K562 (cell line): ENCODE measurements at regions not wholly inside any gene's neighbourhood (a gene's known extent, or its start where the extent isn't known, plus 50 kb on each side); places are given as distances from the start of the nearest gene placed in this dataset.
A peak's percentile ranks its signal among the peaks of the same experiment; 100 is the strongest.

Experiments used
- ATAC-seq: fragments of 200-7000 bp; cut with Tn5 transposase; 3 replicates; pipeline ENCODE4 v1.9.1; 2020; ENCODE audit warnings: moderate library complexity
- BruUV-seq: library from RNA; stranded (reverse); fragments of 400-500 nt; replicated peaks from 2 replicates; lab custom pipeline; 2021; lab: Mats Ljungman, UMichigan
- CTCF ChIA-PET: fragments of 300-600 bp; formaldehyde crosslinking; extraction: SDS; loops from one replicate; lab custom pipeline; 2021; ENCODE audit warnings: low intra/inter-chr PET ratio; lab: Yijun Ruan, JAX
- POLR2A ChIA-PET: fragments of 300-600, 350-650 bp; sonication (Branson Sonifier 250); formaldehyde crosslinking; extraction: SDS; loops from one replicate; lab custom pipeline; 2021; ENCODE audit warnings: antibody characterized with exemption, inconsistent platforms; lab: Yijun Ruan, JAX
- DNase-seq, 4 experiments: peaks; one replicate each; pipeline versions ENCODE4 v3.0.0 to v3.0.0-alpha.2; 2011 to 2018; ENCODE audit warnings: low spot score in 3 of 4, mixed read lengths in 3 of 4; ENCODE audit errors: extremely low read depth in 1 of 4
- FAIRE-seq: peaks from 2 replicates; lab custom pipeline; 2011; peaks lifted over from hg19 to GRCh38; lab: Jason Lieb, UNC
- H2AFZ ChIP-seq: 2 replicates; pipeline ENCODE4 v1.6.0; 2011; ENCODE audit warnings: low read depth, low read length, control low read depth, inconsistent platforms
- H3K27ac ChIP-seq: fragments of 200-600 bp; 3 replicates; pipeline ENCODE4 v1.8.0; 2011; ENCODE audit warnings: low read depth, mild to moderate bottlenecking, control low read depth, inconsistent platforms, low read length, moderate library complexity, mixed read lengths; ENCODE audit errors: extremely low read depth
- H3K27me3 ChIP-seq, 2 experiments: fragments of 300-600 bp in 1 of 2; 2 replicates in 1 of 2; 3 replicates in 1 of 2; pipeline versions ENCODE4 v1.6.0 to v1.8.0; 2011; ENCODE audit warnings: inconsistent platforms in 2 of 2, low read length in 2 of 2, mild to moderate bottlenecking in 1 of 2, mixed read lengths in 1 of 2, moderate library complexity in 1 of 2; ENCODE audit not compliant: control insufficient read depth in 2 of 2, insufficient read depth in 2 of 2
- H3K36me3 ChIP-seq: fragments of 300-600 bp; 3 replicates; pipeline ENCODE4 v1.8.0; 2011; ENCODE audit warnings: mild to moderate bottlenecking, low read length, inconsistent platforms; ENCODE audit not compliant: control insufficient read depth, insufficient read depth
- H3K4me1 ChIP-seq, 2 experiments: fragments of 200-600 bp in 1 of 2; replicated peaks in 1 of 2; 2 replicates in 1 of 2; 3 replicates in 1 of 2; pipeline versions ENCODE4 v1.5.1 to v1.8.0; 2011; ENCODE audit warnings: inconsistent platforms in 2 of 2, low read length in 2 of 2, mild to moderate bottlenecking in 1 of 2, mixed read lengths in 1 of 2, moderate library complexity in 1 of 2; ENCODE audit not compliant: control insufficient read depth in 2 of 2, insufficient read depth in 2 of 2
- H3K4me2 ChIP-seq: 2 replicates; pipeline ENCODE4 v1.6.1; 2011; ENCODE audit warnings: low read length, control low read depth, inconsistent platforms, mixed read lengths; ENCODE audit not compliant: insufficient read depth
- H3K4me3 ChIP-seq: fragments of 200-600 bp; sonication (generic), shearing (Covaris generic); 2 replicates; pipeline ENCODE4 v1.5.1; 2016; ENCODE audit warnings: control low read depth, inconsistent platforms
- H3K79me2 ChIP-seq: fragments of 200-600 bp; 3 replicates; pipeline ENCODE4 v1.8.0; 2011; ENCODE audit warnings: low read length, inconsistent platforms; ENCODE audit not compliant: control insufficient read depth, insufficient read depth
- H3K9ac ChIP-seq, 2 experiments: 2 replicates each; pipeline versions ENCODE4 v1.6.0 to v1.6.1; 2011; ENCODE audit warnings: low read depth in 2 of 2, low read length in 2 of 2, control low read depth in 1 of 2, inconsistent platforms in 1 of 2, mild to moderate bottlenecking in 1 of 2, mixed read lengths in 1 of 2; ENCODE audit not compliant: insufficient read depth in 1 of 2
- H3K9me1 ChIP-seq: one replicate; pipeline ENCODE4 v1.6.0; 2011; ENCODE audit warnings: inconsistent platforms, mild to moderate bottlenecking, low read length, moderate library complexity; ENCODE audit not compliant: control insufficient read depth, insufficient read depth
- H3K9me3 ChIP-seq: replicated peaks from 2 replicates; pipeline ENCODE4 v1.5.1; 2011; ENCODE audit warnings: low read depth, low read length, inconsistent platforms; ENCODE audit not compliant: control insufficient read depth, insufficient read depth
- H4K20me1 ChIP-seq: replicated peaks from 2 replicates; pipeline ENCODE4 v1.6.1; 2011; ENCODE audit warnings: low read length, inconsistent platforms, mixed read lengths; ENCODE audit not compliant: control insufficient read depth, insufficient read depth
- CEBPB ChIP-seq: fragments of 450-650 bp; IDR thresholded peaks from 2 replicates; pipeline ENCODE4 v1.6.1; 2016; ENCODE audit warnings: missing genetic modification characterization, missing compliant biosample characterization
- DPF2 ChIP-seq: fragments of 450-650 bp; IDR thresholded peaks from 2 replicates; pipeline ENCODE4 v1.6.1; 2016
- GABPA ChIP-seq: fragments of 200-800 bp; sonication (Bioruptor generic); conservative IDR thresholded peaks from 2 replicates; pipeline ENCODE4 v1.6.1; 2016; ENCODE audit warnings: low read depth, missing genetic modification characterization, missing compliant biosample characterization
- HIVEP1 ChIP-seq: fragments of 250-450 bp; sonication (Bioruptor Pico); IDR thresholded peaks from 2 replicates; pipeline ENCODE4 v1.4.0; 2020; ENCODE audit warnings: mild to moderate bottlenecking
- HOMEZ ChIP-seq: fragments of 250-450 bp; sonication (Bioruptor Pico); IDR thresholded peaks from 2 replicates; pipeline ENCODE4 v1.4.0; 2020; ENCODE audit warnings: mild to moderate bottlenecking, moderate library complexity
- KLF1 ChIP-seq: fragments of 450-650 bp; IDR thresholded peaks from 2 replicates; pipeline ENCODE4 v1.6.1; 2016; ENCODE audit warnings: missing genetic modification characterization, missing compliant biosample characterization
- MCM7 ChIP-seq, 2 experiments: fragments of 450-650 bp; IDR thresholded peaks; 2 replicates each; pipeline ENCODE4 v1.6.1; 2016 to 2018
- NFRKB ChIP-seq: fragments of 450-650 bp; IDR thresholded peaks from 2 replicates; pipeline ENCODE4 v1.6.1; 2016; ENCODE audit warnings: low read depth
- NR2C2 ChIP-seq, 2 experiments: fragments of 200-800 bp in 1 of 2; sonication (Bioruptor generic) in 1 of 2; sonication (generic) in 1 of 2; formaldehyde crosslinking in 1 of 2; IDR thresholded peaks; 2 replicates each; pipeline versions ENCODE4 v1.6.1 to v1.8.0; 2016 to 2022; ENCODE audit warnings: mild to moderate bottlenecking in 1 of 2, missing compliant biosample characterization in 1 of 2, missing genetic modification characterization in 1 of 2, missing genetic modification reagents in 1 of 2
- POLR2H ChIP-seq: IDR thresholded peaks from 2 replicates; pipeline ENCODE4 v1.6.1; 2016; ENCODE audit warnings: missing genetic modification characterization, low read depth, mild to moderate bottlenecking, control low read depth, missing compliant biosample characterization, moderate library complexity
- POU5F1 ChIP-seq: fragments of 150-350 bp; IDR thresholded peaks from 2 replicates; pipeline ENCODE4 v1.6.1; 2014; ENCODE audit warnings: borderline replicate concordance, low read length, low read depth, mild to moderate bottlenecking; ENCODE audit not compliant: partially characterized antibody
- SMAD1 ChIP-seq: fragments of 150-350 bp; IDR thresholded peaks from 2 replicates; pipeline ENCODE4 v1.6.1; 2014; ENCODE audit warnings: low read length, low read depth; ENCODE audit not compliant: partially characterized antibody
- SMAD4 ChIP-seq: fragments of 250-450 bp; sonication (Bioruptor Pico); conservative IDR thresholded peaks from 2 replicates; pipeline ENCODE4 v1.8.0; 2021; ENCODE audit warnings: inconsistent platforms, mild to moderate bottlenecking, moderate library complexity
- TAF15 ChIP-seq: fragments of 200-400 bp; formaldehyde crosslinking; IDR thresholded peaks from 2 replicates; pipeline ENCODE4 v1.6.1; 2017; ENCODE audit warnings: mild to moderate bottlenecking, low read depth, low read length, moderate library complexity
- TCFL5 ChIP-seq: fragments of 250-450 bp; sonication (Bioruptor Pico); conservative IDR thresholded peaks from 2 replicates; pipeline ENCODE4 v1.6.1; 2021; ENCODE audit warnings: mild to moderate bottlenecking, moderate library complexity, matching md5 sums
- ZNF124 ChIP-seq: sonication (generic); formaldehyde crosslinking; IDR thresholded peaks from 2 replicates; pipeline ENCODE4 v1.8.1; 2022; ENCODE audit warnings: missing genetic modification reagents
- ZNF316 ChIP-seq: fragments of 450-650 bp; IDR thresholded peaks from 2 replicates; pipeline ENCODE4 v1.6.1; 2016
- ZNF347 ChIP-seq: fragments of 450-650 bp; formaldehyde crosslinking; IDR thresholded peaks from 2 replicates; pipeline ENCODE4 v1.4.0; 2020; ENCODE audit warnings: low read depth, mild to moderate bottlenecking, moderate library complexity
- WGBS: fragments of 100-300 bp; shearing (Covaris generic); methylation state at CpG from one replicate; pipeline ENCODE4 v1.1.6; 2016; ENCODE audit warnings: low coverage, mixed read lengths; ENCODE audit not compliant: insufficient coverage; ENCODE audit errors: missing lambda C conversion rate; 5-methylcytosine and 5-hydroxymethylcytosine counted together
- in situ Hi-C: fragments of 300-500 bp; cut with MboI; formaldehyde crosslinking; loops from 4 replicates; pipeline ENCODE4 v1.15.0; 2018; ENCODE audit warnings: inconsistent platforms, mixed read lengths
- intact Hi-C: fragments of 100-400 bp; cut with micrococcal nuclease; formaldehyde crosslinking; loops from 2 replicates; pipeline ENCODE4 v1.14.2; 2022

DNA sequence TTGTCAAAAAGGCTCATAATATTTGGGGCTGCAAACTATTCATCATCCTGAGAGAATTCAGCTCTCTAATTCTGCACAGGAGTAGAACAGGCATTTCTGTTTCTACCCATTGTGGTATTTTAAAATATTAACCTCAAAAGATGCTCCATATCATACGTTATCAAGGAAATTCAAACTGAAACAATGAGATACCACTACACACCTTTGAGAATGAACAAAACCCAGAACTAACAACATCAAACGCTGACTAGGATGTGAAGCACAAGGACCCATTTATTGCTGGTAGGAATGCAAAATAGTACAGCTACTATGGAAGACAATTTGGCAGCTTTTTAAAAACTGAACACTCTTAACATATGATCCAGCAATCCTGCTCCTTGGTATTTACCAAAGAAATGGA lies 171.8 kb downstream of the DUSP6 start:
- H3K4me3 ChIP-seq = no peak overlapping the region
- no peak overlapping the region for H3K9ac ChIP-seq
- H3K36me3 ChIP-seq = no peaks in the 10 kb centered on the region
- BruUV-seq = no TSS peak
- WGBS = 0% methylated on average over 2 of the region's 2 CpGs
- POLR2A ChIA-PET = interaction anchor here (1.0 kb wide), 1 partner anchor 37 kb away, joined by 3 read pairs; no protein-coding TSS in a partner anchor
- no peaks in the 10 kb centered on the region; a peak in 1 of 5 replicates for H3K4me1 ChIP-seq
- no peak for TF ChIP-seq HIVEP1
- TF ChIP-seq NR2C2 (CRISPR knock-in tag; IDR thresholded peaks at IDR 0.05) = no peak
- TF ChIP-seq NR2C2 (tag; IDR thresholded peaks at IDR 0.05) = 0 out of 2 replicates have a peak, but pooled peaks have one; percentile 3
- no peak overlapping the region for H2AFZ ChIP-seq
- H3K9me3 ChIP-seq = no peaks in the 10 kb centered on the region
- ATAC-seq (no peak), DNase-seq (no peak), FAIRE-seq (no peak)
- no peak overlapping the region for H3K4me2 ChIP-seq
- in situ Hi-C loops = no loop called here
- no peaks in the 10 kb centered on the region for H4K20me1 ChIP-seq
- intact Hi-C loops = no loop called here
- H3K79me2 ChIP-seq = no peaks in the 10 kb centered on the region
- H3K27me3 ChIP-seq = no peaks in the 10 kb centered on the region
- H3K27ac ChIP-seq = no peak overlapping the region
- H3K9me1 ChIP-seq = no peaks in the 10 kb centered on the region
- CTCF ChIA-PET = no interaction called here

DNA sequence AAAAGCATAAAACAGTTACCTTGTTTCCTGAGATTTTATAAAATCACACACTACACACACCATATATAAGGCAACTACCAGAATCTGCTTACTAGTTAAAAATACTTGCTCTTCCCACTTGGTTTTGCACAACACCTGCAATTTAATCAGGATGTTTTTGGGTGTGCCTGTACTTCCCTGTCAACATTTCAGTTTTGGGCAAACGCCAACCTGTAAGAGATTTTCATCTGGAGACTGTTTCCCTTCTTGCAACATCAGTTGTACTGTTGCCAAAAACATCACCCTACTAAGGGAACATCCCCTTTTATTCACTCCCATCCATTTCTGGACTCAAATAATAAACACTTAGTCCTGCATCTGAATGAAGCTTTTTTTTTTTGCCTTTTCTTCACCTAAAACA lies 172.3 kb downstream of the DUSP6 start:
- ATAC-seq (no peak), FAIRE-seq (no peak), DNase-seq (peak in 1 of 4 experiments; percentile 19)
- in situ Hi-C loops = no loop called here
- ChIA-PET POLR2A (interaction anchor here (1.0 kb wide), 1 partner anchor 37 kb away, joined by 3 read pairs; no protein-coding TSS in a partner anchor), CTCF (no interaction called here)
- no peak overlapping the region for H3K9ac ChIP-seq
- H3K27me3 ChIP-seq = no peaks in the 10 kb centered on the region
- no peaks in the 10 kb centered on the region for H3K9me3 ChIP-seq
- BruUV-seq = no TSS peak
- H4K20me1 ChIP-seq = no peaks in the 10 kb centered on the region
- H2AFZ ChIP-seq = no peak overlapping the region
- intact Hi-C loops = no loop called here
- H3K9me1 ChIP-seq = no peaks in the 10 kb centered on the region
- H3K4me3 ChIP-seq = no peak overlapping the region
- no peak overlapping the region for H3K4me2 ChIP-seq
- 6% methylated on average over 1 of the region's 1 CpG for WGBS
- H3K79me2 ChIP-seq = no peaks in the 10 kb centered on the region
- H3K36me3 ChIP-seq = no peaks in the 10 kb centered on the region
- H3K4me1 ChIP-seq = no peaks in the 10 kb centered on the region; a peak in 1 of 5 replicates
- no peak overlapping the region for H3K27ac ChIP-seq
- TF ChIP-seq SMAD1 (no peak), NFRKB (no peak), POLR2H (no peak), CEBPB (tag) (peak; percentile 83), ZNF124 (CRISPR knock-in tag) (no peak), ZNF347 (CRISPR knock-in tag) (no peak), POU5F1 (no peak), MCM7 (IDR thresholded peaks at IDR 0.05) (no peak), TAF15 (no peak), DPF2 (no peak), TCFL5 (CRISPR knock-in tag) (no peak), ZNF316 (0 out of 2 replicates have a peak, but pooled peaks have one; percentile 15), GABPA (tag) (0 out of 2 replicates have a peak, but pooled peaks have one; percentile 31), SMAD4 (CRISPR knock-in tag) (no peak), KLF1 (tag) (no peak), HOMEZ (no peak)
